HCT116 (cell line): ENCODE measurements at regions not wholly inside any gene's neighbourhood (a gene's known extent, or its start where the extent isn't known, plus 50 kb on each side); places are given as distances from the start of the nearest gene placed in this dataset.

Experiments
- ATAC-seq: fragments of 200-7000 bp; cut with Tn5 transposase; 2 replicates; pipeline ENCODE4 v1.9.1; 2020; ENCODE audit warnings: mild to moderate bottlenecking, moderate library complexity
- BruUV-seq: library from RNA; stranded (reverse); fragments of 400-500 nt; replicated peaks from 2 replicates; lab custom pipeline; 2021; lab: Mats Ljungman, UMichigan
- CTCF ChIA-PET: fragments of 300-600 bp; sonication (Branson Sonifier 250); formaldehyde crosslinking; loops from one replicate; lab custom pipeline; 2021; ENCODE audit warnings: antibody characterized with exemption; lab: Charles Lee
- POLR2A ChIA-PET: fragments of 300-600, 350-600 bp; sonication (Branson Sonifier 250); formaldehyde crosslinking; loops from one replicate; lab custom pipeline; 2021; ENCODE audit warnings: antibody characterized with exemption; lab: Charles Lee
- RAD21 ChIA-PET, 2 experiments: fragments of 300-600 bp; sonication (Branson Sonifier 250); formaldehyde crosslinking; loops; one replicate each; lab custom pipeline; 2023; ENCODE audit warnings: low total read pairs in 2 of 2; ENCODE audit not compliant: uncharacterized antibody in 2 of 2, unreplicated experiment in 2 of 2, low non-redundant PET in 1 of 2; lab: Charles Lee
- DNase-seq: peaks from one replicate; pipeline ENCODE4 v3.0.0-alpha.2; 2010; ENCODE audit warnings: low read depth, low spot score
- H2AFZ ChIP-seq: fragments of 200-600 bp; shearing (Covaris generic), sonication (generic); 2 replicates; pipeline ENCODE4 v1.6.1; 2017; ENCODE audit warnings: low read depth, mixed run types, mixed read lengths, antibody characterized with exemption, low read length; ENCODE audit not compliant: poor library complexity, severe bottlenecking
- H3K27ac ChIP-seq: 2 replicates; pipeline ENCODE4 v1.5.1; 2012; ENCODE audit warnings: low read depth, low read length
- H3K27me3 ChIP-seq: fragments of 200-600 bp; sonication (generic); 2 replicates; pipeline ENCODE4 v1.6.1; 2016; ENCODE audit warnings: mixed run types, low read length, mixed read lengths; ENCODE audit not compliant: insufficient read depth
- H3K36me3 ChIP-seq, 2 experiments: fragments of 200-500 bp in 1 of 2; fragments of 200-600 bp in 1 of 2; sonication (Bioruptor generic) in 1 of 2; sonication (generic) in 1 of 2; 2 replicates each; pipeline versions ENCODE4 v1.5.1 to v1.6.1; 2014 to 2016; ENCODE audit warnings: low read length in 2 of 2, inconsistent platforms in 1 of 2, mixed read lengths in 1 of 2, mixed run types in 1 of 2; ENCODE audit not compliant: insufficient read depth in 2 of 2, control insufficient read depth in 1 of 2
- H3K4me1 ChIP-seq, 2 experiments: fragments of 200-600 bp in 1 of 2; sonication (generic) in 1 of 2; 2 replicates each; pipeline versions ENCODE4 v1.5.1 to v1.6.1; 2012 to 2017; ENCODE audit warnings: low read length in 2 of 2, inconsistent platforms in 1 of 2, mild to moderate bottlenecking in 1 of 2, mixed read lengths in 1 of 2, mixed run types in 1 of 2, moderate library complexity in 1 of 2; ENCODE audit not compliant: insufficient read depth in 2 of 2, control insufficient read depth in 1 of 2
- H3K4me2 ChIP-seq: fragments of 200-600 bp; sonication (generic); 2 replicates; pipeline ENCODE4 v1.6.1; 2017; ENCODE audit warnings: mixed run types, low read length, mixed read lengths
- H3K4me3 ChIP-seq, 2 experiments: fragments of 200-600 bp in 1 of 2; sonication (generic) in 1 of 2; replicated peaks in 1 of 2; 2 replicates each; pipeline ENCODE4 v1.5.1; 2011 to 2016; ENCODE audit warnings: low read length in 2 of 2, control low read depth in 1 of 2, low read depth in 1 of 2, mild to moderate bottlenecking in 1 of 2, mixed read lengths in 1 of 2, mixed run types in 1 of 2
- H3K79me2 ChIP-seq: fragments of 200-600 bp; sonication (generic); 2 replicates; pipeline ENCODE4 v1.6.1; 2017; ENCODE audit warnings: mild to moderate bottlenecking, mixed run types, low read length, moderate library complexity, mixed read lengths; ENCODE audit not compliant: insufficient read depth
- H3K9ac ChIP-seq: fragments of 200-600 bp; sonication (generic); 2 replicates; pipeline ENCODE4 v1.6.1; 2016; ENCODE audit warnings: low read length, mixed read lengths
- H3K9me2 ChIP-seq: fragments of 200-600 bp; sonication (generic), shearing (Covaris generic); 2 replicates; pipeline ENCODE4 v1.6.1; 2017; ENCODE audit warnings: mixed run types, mild to moderate bottlenecking, moderate library complexity; ENCODE audit not compliant: insufficient read depth
- H3K9me3 ChIP-seq, 2 experiments: fragments of 200-500 bp in 1 of 2; fragments of 200-600 bp in 1 of 2; sonication (Bioruptor generic) in 1 of 2; sonication (generic) in 1 of 2; 2 replicates each; pipeline ENCODE4 v1.6.1; 2014 to 2017; ENCODE audit warnings: low read length in 2 of 2, mixed read lengths in 2 of 2, inconsistent platforms in 1 of 2, low read depth in 1 of 2, mild to moderate bottlenecking in 1 of 2, mixed run types in 1 of 2, moderate library complexity in 1 of 2; ENCODE audit not compliant: control insufficient read depth in 1 of 2, insufficient read depth in 1 of 2
- H4K20me1 ChIP-seq: fragments of 200-600 bp; sonication (generic), shearing (Covaris generic); 2 replicates; pipeline ENCODE4 v1.6.1; 2017; ENCODE audit warnings: mixed run types, mild to moderate bottlenecking, moderate library complexity; ENCODE audit not compliant: insufficient read depth
- EZH2 ChIP-seq: fragments of 200-600 bp; sonication (generic); IDR thresholded peaks from 2 replicates; pipeline ENCODE4 v1.6.1; 2017; ENCODE audit warnings: antibody characterized with exemption, mixed run types
- JUND ChIP-seq: IDR thresholded peaks from 2 replicates; pipeline ENCODE4 v1.6.1; 2012
- RAD21 ChIP-seq: IDR thresholded peaks from 2 replicates; pipeline ENCODE4 v1.6.1; 2012; ENCODE audit warnings: low read depth, mild to moderate bottlenecking
- REST ChIP-seq: IDR thresholded peaks from 2 replicates; pipeline ENCODE4 v1.6.1; 2012; ENCODE audit warnings: low read depth
- SIN3A ChIP-seq: IDR thresholded peaks from 2 replicates; pipeline ENCODE4 v1.6.1; 2012; ENCODE audit warnings: low read depth
- TCF7L2 ChIP-seq: IDR thresholded peaks from 2 replicates; pipeline ENCODE4 v1.7.0; 2011; ENCODE audit warnings: borderline replicate concordance, inconsistent platforms; ENCODE audit not compliant: insufficient read depth, insufficient read length; ENCODE audit errors: extremely low read depth
- ZFX ChIP-seq: fragments of 450-650 bp; IDR thresholded peaks from 2 replicates; pipeline ENCODE4 v1.6.1; 2017
- intact Hi-C: fragments of 100-400 bp; cut with micrococcal nuclease; formaldehyde crosslinking; loops from 2 replicates; pipeline ENCODE4 v1.10.0; 2022

DNA sequence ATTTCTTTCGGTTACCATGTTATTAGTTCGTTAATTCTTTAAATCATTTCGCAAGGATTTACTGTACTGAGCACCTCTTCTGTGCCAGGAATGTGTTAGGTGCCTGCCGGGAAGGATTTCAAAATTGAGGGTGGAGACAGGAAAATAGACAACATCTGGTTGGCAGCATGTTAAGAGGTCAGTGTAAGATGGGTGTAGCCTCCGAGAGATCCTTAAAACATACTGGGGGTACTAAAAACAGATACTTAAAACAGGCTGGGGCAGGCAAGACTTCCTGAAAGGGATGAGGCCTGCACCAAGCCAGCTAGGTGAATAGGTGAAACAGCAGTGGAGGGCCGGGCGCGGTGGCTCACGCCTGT lies 178.0 kb upstream of the SGK1 start:
- Histone ChIP-seq H3K27ac (no peak overlapping the region), H3K4me2 (no peak overlapping the region), H3K27me3 (no peaks in the 10 kb centered on the region), H4K20me1 (no peaks in the 10 kb centered on the region), H3K9me2 (no peaks in the 10 kb centered on the region), H3K9me3 (no peaks in the 10 kb centered on the region), H2AFZ (no peak overlapping the region), H3K4me1 (no peaks in the 10 kb centered on the region), H3K9ac (no peak overlapping the region), H3K36me3 (no peaks in the 10 kb centered on the region), H3K79me2 (no peaks in the 10 kb centered on the region), H3K4me3 (no peak overlapping the region)
- POLR2A ChIA-PET: no interaction called here
- DNase-seq: no peak
- RAD21 ChIA-PET: no interaction called here
- intact Hi-C loops: no loop called here
- no TSS peak for BruUV-seq
- no peak for TF ChIP-seq JUND
- TF ChIP-seq ZFX: no peak
- no peak for TF ChIP-seq SIN3A
- TF ChIP-seq EZH2: no peak
- no peak for TF ChIP-seq RAD21
- no peak for TF ChIP-seq REST
- no peak for TF ChIP-seq TCF7L2
- ATAC-seq: no peak
- CTCF ChIA-PET: no interaction called here
